ENCODE measurements at regions not wholly inside any gene's neighbourhood (a gene's known extent, or its start where the extent isn't known, plus 50 kb on each side); places are given as distances from the start of the nearest gene placed in this dataset.

- TF ChIP-seq, protein P1, sequence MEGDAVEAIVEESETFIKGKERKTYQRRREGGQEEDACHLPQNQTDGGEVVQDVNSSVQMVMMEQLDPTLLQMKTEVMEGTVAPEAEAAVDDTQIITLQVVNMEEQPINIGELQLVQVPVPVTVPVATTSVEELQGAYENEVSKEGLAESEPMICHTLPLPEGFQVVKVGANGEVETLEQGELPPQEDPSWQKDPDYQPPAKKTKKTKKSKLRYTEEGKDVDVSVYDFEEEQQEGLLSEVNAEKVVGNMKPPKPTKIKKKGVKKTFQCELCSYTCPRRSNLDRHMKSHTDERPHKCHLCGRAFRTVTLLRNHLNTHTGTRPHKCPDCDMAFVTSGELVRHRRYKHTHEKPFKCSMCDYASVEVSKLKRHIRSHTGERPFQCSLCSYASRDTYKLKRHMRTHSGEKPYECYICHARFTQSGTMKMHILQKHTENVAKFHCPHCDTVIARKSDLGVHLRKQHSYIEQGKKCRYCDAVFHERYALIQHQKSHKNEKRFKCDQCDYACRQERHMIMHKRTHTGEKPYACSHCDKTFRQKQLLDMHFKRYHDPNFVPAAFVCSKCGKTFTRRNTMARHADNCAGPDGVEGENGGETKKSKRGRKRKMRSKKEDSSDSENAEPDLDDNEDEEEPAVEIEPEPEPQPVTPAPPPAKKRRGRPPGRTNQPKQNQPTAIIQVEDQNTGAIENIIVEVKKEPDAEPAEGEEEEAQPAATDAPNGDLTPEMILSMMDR (IDR thresholded peaks at IDR 0.05), result no peak
- no peak for TF ChIP-seq POLR2A (IDR thresholded peaks at IDR 0.05)
These were observed 1294.9 kb downstream of the ADGRL3 start for GRCh38 chr4:62495032-62495431.

Measured in testis (tissue), 2 donors.